HEK293 (cell line): ENCODE measurements at regions not wholly inside any gene's neighbourhood (a gene's known extent, or its start where the extent isn't known, plus 50 kb on each side); places are given as distances from the start of the nearest gene placed in this dataset.

Experiments
- CTCF ChIA-PET: fragments of 350-600 bp; formaldehyde crosslinking; extraction: SDS; loops from one replicate; lab custom pipeline; 2021; ENCODE audit warnings: antibody characterized with exemption; lab: Yijun Ruan, JAX
- POLR2A ChIA-PET: fragments of 300-600 bp; formaldehyde crosslinking; extraction: SDS; loops from one replicate; lab custom pipeline; 2020; ENCODE audit warnings: antibody characterized with exemption, inconsistent platforms; lab: Yijun Ruan, JAX
- H3K27ac ChIP-seq: fragments of 200-500 bp; sonication (Bioruptor generic); 2 replicates; pipeline ENCODE4 v1.5.1; 2014; ENCODE audit warnings: low read depth, low read length, control low read depth, inconsistent platforms; ENCODE audit errors: extremely low read depth
- H3K36me3 ChIP-seq, 2 experiments: fragments of 200-500 bp in 1 of 2; sonication (Bioruptor generic) in 1 of 2; 1 replicate in 1 of 2; 2 replicates in 1 of 2; pipeline ENCODE4 v1.5.1; 2014 to 2017; ENCODE audit warnings: inconsistent platforms in 2 of 2, low read length in 2 of 2; ENCODE audit not compliant: control insufficient read depth in 2 of 2, insufficient read depth in 1 of 2
- H3K4me1 ChIP-seq: fragments of 200-500 bp; sonication (Bioruptor generic); 2 replicates; pipeline ENCODE4 v1.5.1; 2014; ENCODE audit warnings: mild to moderate bottlenecking, low read length, inconsistent platforms; ENCODE audit not compliant: control insufficient read depth, insufficient read depth
- H3K4me3 ChIP-seq: 2 replicates; pipeline ENCODE4 v1.5.1; 2011; ENCODE audit warnings: low read depth, mild to moderate bottlenecking, control low read depth, low read length, moderate library complexity
- H3K9me3 ChIP-seq: fragments of 200-500 bp; sonication (Bioruptor generic); 2 replicates; pipeline ENCODE4 v1.5.1; 2014; ENCODE audit warnings: low read depth, low read length, inconsistent platforms; ENCODE audit not compliant: control insufficient read depth, insufficient read depth
- SCRT2 ChIP-seq: fragments of 450-650 bp; formaldehyde crosslinking; IDR thresholded peaks from 2 replicates; pipeline ENCODE4 v1.5.1; 2016; ENCODE audit warnings: missing biosample characterization, missing genetic modification characterization
- SETDB1 ChIP-seq: IDR thresholded peaks from one replicate; pipeline ENCODE4 v1.6.1; 2017; ENCODE audit warnings: mild to moderate bottlenecking, low read length, moderate library complexity, mixed read lengths; ENCODE audit not compliant: insufficient read length
- ZNF23 ChIP-seq: fragments of 450-650 bp; formaldehyde crosslinking; IDR thresholded peaks from 2 replicates; pipeline ENCODE4 v1.5.1; 2016; ENCODE audit warnings: missing biosample characterization, missing genetic modification characterization, borderline replicate concordance
- ZNF394 ChIP-seq: fragments of 450-650 bp; formaldehyde crosslinking; IDR thresholded peaks from 2 replicates; pipeline ENCODE4 v1.5.1; 2016; ENCODE audit warnings: missing biosample characterization, missing genetic modification characterization, mild to moderate bottlenecking, moderate library complexity, borderline replicate concordance
- ZNF555 ChIP-seq: fragments of 450-650 bp; formaldehyde crosslinking; conservative IDR thresholded peaks from 2 replicates; pipeline ENCODE4 v1.5.1; 2017; ENCODE audit warnings: missing biosample characterization, mild to moderate bottlenecking, missing genetic modification characterization, inconsistent platforms
- ZNF776 ChIP-seq: fragments of 450-650 bp; formaldehyde crosslinking; IDR thresholded peaks from 2 replicates; pipeline ENCODE4 v1.5.0; 2017; ENCODE audit warnings: missing biosample characterization, missing genetic modification characterization, borderline replicate concordance
- ZNF792 ChIP-seq: fragments of 450-650 bp; formaldehyde crosslinking; IDR thresholded peaks from 2 replicates; pipeline ENCODE4 v1.5.1; 2016; ENCODE audit warnings: missing biosample characterization, missing genetic modification characterization
- TF ChIP-seq, protein P1 (sequence below): fragments of 450-650 bp; formaldehyde crosslinking; IDR thresholded peaks from 2 replicates; pipeline ENCODE4 v1.5.1; 2016; ENCODE audit warnings: missing biosample characterization, missing genetic modification characterization
- TF ChIP-seq, protein P2 (sequence below): fragments of 450-650 bp; formaldehyde crosslinking; IDR thresholded peaks from 2 replicates; pipeline ENCODE4 v1.5.1; 2016; ENCODE audit warnings: missing biosample characterization, missing genetic modification characterization
- TF ChIP-seq, protein P3 (sequence below): fragments of 450-650 bp; formaldehyde crosslinking; IDR thresholded peaks from 2 replicates; pipeline ENCODE4 v1.5.1; 2016; ENCODE audit warnings: missing biosample characterization, missing genetic modification characterization
- TF ChIP-seq, protein P4 (sequence below): fragments of 450-650 bp; formaldehyde crosslinking; IDR thresholded peaks from 2 replicates; pipeline ENCODE4 v1.5.1; 2016; ENCODE audit warnings: missing biosample characterization, missing genetic modification characterization
- TF ChIP-seq, protein P5 (sequence below): fragments of 450-650 bp; formaldehyde crosslinking; IDR thresholded peaks from 2 replicates; pipeline ENCODE4 v1.5.1; 2016; ENCODE audit warnings: missing biosample characterization, missing genetic modification characterization

DNA sequence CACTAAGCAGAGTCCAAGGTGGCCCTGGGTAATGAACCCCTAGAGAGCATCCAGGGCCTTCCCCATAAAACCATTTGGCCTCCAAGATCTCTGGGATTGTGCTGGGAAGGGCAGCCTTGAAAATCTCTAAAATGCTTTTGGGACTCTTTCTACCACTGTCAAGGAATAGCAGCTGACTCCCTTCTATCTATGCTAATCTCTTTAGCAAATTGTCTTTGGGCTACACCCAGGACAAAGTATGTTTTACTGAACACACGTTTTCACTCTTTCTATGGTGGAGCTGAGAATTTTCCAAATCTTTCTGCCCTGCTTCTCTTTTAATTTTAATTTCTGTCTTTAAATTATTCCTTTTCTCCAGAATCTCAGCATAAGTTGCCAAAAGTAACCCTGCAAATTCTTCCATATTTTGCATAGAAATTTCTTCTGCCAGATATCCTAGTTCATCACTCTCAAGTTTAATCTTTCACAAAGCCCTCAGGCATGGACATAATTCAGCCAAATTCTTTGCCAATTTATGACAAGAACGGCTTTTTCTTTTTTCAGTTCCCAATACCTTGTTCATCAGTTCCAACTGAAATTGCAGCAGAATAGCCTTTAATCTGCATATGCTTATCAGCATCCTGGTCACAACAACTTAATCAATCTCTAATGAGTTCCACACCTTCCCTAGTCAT is 687.0 kb upstream of the ADGRL4 start (continued):
- TF ChIP-seq, protein P1, sequence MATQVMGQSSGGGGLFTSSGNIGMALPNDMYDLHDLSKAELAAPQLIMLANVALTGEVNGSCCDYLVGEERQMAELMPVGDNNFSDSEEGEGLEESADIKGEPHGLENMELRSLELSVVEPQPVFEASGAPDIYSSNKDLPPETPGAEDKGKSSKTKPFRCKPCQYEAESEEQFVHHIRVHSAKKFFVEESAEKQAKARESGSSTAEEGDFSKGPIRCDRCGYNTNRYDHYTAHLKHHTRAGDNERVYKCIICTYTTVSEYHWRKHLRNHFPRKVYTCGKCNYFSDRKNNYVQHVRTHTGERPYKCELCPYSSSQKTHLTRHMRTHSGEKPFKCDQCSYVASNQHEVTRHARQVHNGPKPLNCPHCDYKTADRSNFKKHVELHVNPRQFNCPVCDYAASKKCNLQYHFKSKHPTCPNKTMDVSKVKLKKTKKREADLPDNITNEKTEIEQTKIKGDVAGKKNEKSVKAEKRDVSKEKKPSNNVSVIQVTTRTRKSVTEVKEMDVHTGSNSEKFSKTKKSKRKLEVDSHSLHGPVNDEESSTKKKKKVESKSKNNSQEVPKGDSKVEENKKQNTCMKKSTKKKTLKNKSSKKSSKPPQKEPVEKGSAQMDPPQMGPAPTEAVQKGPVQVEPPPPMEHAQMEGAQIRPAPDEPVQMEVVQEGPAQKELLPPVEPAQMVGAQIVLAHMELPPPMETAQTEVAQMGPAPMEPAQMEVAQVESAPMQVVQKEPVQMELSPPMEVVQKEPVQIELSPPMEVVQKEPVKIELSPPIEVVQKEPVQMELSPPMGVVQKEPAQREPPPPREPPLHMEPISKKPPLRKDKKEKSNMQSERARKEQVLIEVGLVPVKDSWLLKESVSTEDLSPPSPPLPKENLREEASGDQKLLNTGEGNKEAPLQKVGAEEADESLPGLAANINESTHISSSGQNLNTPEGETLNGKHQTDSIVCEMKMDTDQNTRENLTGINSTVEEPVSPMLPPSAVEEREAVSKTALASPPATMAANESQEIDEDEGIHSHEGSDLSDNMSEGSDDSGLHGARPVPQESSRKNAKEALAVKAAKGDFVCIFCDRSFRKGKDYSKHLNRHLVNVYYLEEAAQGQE (tag by site-specific recombination): no peak
- TF ChIP-seq ZNF394: no peak
- TF ChIP-seq, protein P2, sequence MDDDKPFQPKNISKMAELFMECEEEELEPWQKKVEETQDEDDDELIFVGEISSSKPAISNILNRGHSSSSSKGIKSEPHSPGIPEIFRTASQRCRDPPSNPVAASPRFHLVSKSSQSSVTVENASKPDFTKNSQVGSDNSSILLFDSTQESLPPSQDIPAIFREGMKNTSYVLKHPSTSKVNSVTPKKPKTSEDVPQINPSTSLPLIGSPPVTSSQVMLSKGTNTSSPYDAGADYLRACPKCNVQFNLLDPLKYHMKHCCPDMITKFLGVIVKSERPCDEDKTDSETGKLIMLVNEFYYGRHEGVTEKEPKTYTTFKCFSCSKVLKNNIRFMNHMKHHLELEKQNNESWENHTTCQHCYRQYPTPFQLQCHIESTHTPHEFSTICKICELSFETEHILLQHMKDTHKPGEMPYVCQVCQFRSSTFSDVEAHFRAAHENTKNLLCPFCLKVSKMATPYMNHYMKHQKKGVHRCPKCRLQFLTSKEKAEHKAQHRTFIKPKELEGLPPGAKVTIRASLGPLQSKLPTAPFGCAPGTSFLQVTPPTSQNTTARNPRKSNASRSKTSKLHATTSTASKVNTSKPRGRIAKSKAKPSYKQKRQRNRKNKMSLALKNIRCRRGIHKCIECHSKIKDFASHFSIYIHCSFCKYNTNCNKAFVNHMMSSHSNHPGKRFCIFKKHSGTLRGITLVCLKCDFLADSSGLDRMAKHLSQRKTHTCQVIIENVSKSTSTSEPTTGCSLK (tag by site-specific recombination): no peak
- TF ChIP-seq, protein P3, sequence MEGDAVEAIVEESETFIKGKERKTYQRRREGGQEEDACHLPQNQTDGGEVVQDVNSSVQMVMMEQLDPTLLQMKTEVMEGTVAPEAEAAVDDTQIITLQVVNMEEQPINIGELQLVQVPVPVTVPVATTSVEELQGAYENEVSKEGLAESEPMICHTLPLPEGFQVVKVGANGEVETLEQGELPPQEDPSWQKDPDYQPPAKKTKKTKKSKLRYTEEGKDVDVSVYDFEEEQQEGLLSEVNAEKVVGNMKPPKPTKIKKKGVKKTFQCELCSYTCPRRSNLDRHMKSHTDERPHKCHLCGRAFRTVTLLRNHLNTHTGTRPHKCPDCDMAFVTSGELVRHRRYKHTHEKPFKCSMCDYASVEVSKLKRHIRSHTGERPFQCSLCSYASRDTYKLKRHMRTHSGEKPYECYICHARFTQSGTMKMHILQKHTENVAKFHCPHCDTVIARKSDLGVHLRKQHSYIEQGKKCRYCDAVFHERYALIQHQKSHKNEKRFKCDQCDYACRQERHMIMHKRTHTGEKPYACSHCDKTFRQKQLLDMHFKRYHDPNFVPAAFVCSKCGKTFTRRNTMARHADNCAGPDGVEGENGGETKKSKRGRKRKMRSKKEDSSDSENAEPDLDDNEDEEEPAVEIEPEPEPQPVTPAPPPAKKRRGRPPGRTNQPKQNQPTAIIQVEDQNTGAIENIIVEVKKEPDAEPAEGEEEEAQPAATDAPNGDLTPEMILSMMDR (tag by site-specific recombination): no peak

DNA sequence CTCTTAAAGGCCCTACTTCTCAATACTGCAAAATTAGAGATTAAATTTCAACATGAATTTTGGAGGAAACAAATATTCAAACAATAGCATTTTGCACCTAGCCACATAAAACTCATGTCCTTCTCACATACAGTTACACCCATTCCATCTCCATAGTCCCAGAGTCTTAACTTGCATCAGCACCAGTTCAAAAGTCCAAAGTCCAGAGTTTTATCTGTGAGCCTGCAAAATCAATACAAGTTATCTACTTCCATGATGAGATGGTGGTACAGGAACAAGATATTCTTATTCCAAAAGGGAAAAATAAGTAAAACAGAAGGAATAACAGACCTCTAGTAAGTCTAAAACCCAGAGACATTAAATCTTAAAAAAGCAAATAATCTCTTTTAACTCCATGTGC is 686.0 kb upstream of the ADGRL4 start:
- no peak overlapping the region for H3K4me3 ChIP-seq
- ChIA-PET CTCF (no interaction called here), POLR2A (no interaction called here)
- H3K9me3 ChIP-seq: no peaks in the 10 kb centered on the region
- no peaks in the 10 kb centered on the region for H3K36me3 ChIP-seq
- TF ChIP-seq SCRT2 (no peak), ZNF555 (tag by site-specific recombination) (no peak), SETDB1 (no peak), ZNF792 (tag by site-specific recombination) (no peak), ZNF23 (tag by site-specific recombination) (no peak), ZNF776 (no peak)
- TF ChIP-seq, protein P4, sequence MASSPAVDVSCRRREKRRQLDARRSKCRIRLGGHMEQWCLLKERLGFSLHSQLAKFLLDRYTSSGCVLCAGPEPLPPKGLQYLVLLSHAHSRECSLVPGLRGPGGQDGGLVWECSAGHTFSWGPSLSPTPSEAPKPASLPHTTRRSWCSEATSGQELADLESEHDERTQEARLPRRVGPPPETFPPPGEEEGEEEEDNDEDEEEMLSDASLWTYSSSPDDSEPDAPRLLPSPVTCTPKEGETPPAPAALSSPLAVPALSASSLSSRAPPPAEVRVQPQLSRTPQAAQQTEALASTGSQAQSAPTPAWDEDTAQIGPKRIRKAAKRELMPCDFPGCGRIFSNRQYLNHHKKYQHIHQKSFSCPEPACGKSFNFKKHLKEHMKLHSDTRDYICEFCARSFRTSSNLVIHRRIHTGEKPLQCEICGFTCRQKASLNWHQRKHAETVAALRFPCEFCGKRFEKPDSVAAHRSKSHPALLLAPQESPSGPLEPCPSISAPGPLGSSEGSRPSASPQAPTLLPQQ: no peak
- TF ChIP-seq, protein P5, sequence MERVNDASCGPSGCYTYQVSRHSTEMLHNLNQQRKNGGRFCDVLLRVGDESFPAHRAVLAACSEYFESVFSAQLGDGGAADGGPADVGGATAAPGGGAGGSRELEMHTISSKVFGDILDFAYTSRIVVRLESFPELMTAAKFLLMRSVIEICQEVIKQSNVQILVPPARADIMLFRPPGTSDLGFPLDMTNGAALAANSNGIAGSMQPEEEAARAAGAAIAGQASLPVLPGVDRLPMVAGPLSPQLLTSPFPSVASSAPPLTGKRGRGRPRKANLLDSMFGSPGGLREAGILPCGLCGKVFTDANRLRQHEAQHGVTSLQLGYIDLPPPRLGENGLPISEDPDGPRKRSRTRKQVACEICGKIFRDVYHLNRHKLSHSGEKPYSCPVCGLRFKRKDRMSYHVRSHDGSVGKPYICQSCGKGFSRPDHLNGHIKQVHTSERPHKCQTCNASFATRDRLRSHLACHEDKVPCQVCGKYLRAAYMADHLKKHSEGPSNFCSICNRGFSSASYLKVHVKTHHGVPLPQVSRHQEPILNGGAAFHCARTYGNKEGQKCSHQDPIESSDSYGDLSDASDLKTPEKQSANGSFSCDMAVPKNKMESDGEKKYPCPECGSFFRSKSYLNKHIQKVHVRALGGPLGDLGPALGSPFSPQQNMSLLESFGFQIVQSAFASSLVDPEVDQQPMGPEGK (tag by site-specific recombination): no peak
- no peak overlapping the region for H3K27ac ChIP-seq
- no peaks in the 10 kb centered on the region for H3K4me1 ChIP-seq
